GM04503 (cell line): ENCODE measurements at regions not wholly inside any gene's neighbourhood (a gene's known extent, or its start where the extent isn't known, plus 50 kb on each side); places are given as distances from the start of the nearest gene placed in this dataset.
"Not testable (repeated sequence)": the region's sequence is repeated elsewhere in the genome, so short reads cannot be mapped to it uniquely, and the experiment has no call there.

Experiments used
- DNase-seq: peaks from one replicate; pipeline ENCODE4 v3.0.0-alpha.2; 2012; ENCODE audit warnings: low read depth

DNA sequence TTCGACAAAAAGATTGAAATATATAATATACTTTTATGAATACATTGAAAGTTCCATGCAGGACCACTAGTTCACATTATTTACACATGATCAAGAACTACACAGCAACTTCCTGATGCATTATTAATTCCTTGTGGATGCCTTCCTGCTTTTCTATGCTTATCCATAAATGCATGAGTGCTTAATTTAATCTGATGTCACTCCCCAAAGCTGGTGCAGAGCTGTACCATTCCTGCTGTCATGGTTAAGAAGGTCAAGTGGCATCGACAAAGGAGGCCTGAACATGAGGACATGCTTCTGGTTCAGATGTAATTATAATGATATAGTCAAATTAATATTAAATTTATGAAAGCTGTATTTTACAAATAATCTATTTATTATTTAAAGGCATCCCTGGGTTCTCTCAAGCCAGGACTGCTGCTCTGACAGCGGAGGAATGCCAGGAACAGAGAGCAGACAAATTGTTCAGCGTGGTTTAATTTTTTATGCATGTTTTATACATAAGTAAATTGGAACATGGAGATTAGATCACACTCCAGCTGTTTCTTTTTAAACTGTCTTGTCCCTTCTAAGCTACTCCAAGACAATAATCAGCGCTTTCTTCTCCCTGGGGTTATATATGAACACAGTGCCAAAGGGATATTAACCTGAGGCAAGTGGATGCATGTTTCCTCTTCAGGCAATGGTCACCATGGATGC lies 307.3 kb upstream of the CNTNAP5 start:
- DNase-seq: no peak

DNA sequence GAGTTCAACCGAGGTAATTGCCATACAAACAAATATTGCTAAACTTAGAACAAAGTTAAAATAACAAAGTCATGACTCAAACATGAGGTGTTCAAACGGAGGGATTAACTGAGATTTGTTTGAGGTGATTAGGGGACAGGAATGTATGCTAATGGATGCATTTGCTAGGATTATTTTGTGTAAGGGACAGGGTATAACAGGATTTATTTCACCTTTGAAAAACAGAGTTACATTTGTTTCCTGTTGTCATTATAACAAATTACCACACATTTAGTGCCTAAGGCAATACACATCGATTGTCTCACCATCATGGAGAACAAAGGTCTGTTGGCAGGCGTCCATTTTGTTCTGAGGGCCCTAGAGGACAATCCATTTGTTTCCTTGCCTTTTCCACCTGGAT lies 304.3 kb upstream of the CNTNAP5 start:
- DNase-seq: no peak

DNA sequence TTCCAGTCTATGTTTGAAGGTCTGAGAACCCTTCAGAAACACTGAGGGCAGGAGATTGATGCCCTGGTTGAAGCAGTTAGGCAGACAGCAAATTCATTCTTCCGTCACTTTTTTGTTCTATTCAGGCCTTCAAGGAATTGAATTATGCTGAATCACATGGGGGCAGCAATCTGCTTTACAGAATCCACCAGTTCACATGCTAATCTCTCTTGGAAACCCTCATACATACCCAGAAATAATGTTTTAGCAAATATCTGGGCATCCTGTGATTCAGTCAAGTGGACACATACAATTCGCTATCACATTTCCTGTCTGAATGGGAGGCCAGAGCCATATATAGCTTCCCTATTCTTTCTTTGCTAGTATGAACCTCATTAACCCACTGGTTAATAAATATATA lies 301.4 kb upstream of the CNTNAP5 start:
- DNase-seq: no peak

DNA sequence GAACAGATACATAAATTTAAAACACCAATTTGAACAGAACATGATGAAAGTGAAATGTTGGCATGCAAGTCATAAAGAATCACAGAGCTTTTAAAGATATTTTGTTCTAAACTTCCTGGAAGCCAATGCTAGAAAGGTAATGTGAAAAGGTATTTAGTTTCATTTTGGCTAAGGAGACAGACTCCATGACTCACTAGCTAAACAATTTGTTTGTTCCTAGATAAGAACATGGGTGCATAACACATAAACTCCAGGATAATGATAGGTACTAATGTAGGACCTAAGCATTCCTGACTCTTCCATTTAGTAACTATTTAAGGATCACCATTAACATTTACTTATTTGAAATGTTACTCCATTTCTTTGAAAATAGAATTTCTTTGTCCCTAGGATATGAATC lies 292.5 kb upstream of the CNTNAP5 start:
- no peak for DNase-seq

DNA sequence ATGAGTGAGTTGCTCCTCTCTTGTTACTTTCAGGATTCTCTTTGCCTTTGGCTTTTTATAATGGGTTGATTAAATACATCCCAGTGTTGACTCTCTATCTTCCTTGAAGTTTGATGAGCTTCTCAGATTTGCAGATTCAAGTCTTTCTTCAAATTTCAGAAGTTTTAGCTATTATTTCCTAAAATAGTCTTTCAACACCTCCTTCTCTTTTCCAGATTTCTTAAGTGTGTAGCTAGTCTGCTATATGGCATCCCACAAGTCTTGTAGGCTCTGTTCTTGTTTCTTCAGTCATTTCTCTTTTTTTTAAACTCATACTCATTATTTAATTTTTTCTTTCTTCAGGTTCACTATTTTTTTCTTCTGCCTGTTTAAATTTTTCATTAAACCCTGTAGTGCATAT lies 287.7 kb upstream of the CNTNAP5 start:
- DNase-seq: no peak

DNA sequence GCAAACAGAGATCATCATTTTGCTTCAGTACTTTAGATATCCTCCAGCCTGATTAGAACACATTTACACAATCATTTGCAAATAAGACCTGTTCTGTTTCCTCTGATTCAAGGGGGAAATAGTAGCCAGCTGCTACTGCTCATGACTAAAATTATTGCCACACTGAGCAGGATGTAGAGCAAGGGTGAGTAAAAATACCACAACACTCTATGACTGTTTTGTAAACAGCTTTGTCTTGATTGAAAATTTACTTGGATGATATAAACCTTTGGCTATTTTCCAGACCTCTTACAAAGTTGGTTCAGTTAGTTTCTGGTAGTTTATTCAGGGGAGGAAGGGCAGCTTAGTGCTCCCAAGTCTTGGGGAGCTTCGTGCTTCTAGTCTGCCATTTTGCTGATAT lies 286.4 kb upstream of the CNTNAP5 start:
- DNase-seq: no peak

DNA sequence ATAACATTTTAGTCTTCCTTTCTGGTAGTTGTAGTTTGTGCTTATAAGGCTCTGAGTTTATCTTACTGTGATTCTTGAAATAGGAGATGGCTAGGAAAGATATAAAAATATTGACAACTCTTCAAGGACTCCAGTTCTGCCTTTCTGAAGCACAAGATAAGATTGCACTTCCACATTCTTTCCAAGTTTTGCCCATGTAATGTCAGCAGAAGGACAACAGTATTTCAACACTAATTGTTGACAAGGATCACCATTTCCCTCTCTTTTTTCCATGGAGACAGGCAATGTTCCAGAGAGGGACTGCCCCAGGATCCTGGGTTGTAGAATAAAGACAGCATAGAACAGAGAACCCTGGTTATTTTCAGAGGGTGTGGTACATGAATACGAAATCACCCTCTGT lies 279.1 kb upstream of the CNTNAP5 start:
- no peak for DNase-seq

DNA sequence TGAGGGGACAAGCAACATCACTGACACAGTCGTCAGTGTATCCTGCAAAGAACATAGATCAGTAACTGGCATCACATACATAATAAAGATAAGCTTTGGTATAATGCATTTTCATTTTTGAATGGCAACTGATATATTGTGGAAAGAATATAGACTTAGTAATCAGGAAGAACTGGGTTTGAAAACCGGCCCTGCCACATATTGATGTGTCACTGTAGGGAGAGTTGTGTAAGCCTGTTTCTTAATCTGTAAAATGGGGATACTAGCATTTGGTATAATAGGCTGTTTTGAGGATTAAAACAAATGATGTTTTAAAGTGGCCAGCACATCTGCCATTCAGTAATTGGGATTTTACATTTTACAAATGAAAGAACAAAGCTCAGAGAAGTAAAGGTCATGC lies 277.8 kb upstream of the CNTNAP5 start:
- no peak for DNase-seq

DNA sequence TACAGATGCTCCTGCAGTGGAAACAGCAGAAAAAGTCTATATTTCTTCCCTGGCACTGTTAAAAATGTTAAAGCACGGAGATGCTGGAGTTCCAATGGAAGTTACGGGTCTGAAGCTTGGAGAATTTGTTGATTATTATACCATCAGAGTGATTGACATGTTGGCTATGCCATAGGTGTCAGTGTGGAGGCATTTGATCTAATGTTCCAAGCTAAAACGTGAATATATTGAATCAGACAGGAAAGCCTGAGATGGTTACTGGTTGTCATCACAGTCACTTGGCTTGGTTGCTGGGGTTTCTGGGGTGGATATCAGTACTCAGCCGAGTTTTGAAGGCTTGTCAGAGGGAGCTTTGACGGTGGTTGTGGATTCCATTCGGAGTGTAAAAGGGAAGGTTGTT lies 262.9 kb upstream of the CNTNAP5 start:
- no peak for DNase-seq

DNA sequence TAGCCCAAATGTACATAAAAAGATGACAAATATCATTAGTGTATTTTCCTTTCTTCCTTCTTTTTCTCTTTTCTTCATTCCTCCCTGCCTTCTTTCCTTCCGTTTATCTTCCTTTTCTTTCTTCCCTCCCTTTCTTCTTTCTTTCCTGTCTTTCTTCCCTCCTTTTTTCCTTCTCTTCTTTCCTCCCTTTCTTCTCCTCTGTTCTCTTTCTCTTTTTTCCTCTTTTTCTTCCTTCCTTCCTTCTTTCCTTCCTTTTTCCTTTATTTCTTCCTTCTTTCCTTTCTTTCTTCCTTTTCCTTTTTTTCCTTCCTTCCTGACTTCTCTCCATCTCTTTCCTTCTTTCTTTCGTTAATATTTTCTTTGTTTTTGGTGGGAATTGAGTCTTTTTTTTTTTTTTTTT lies 256.9 kb upstream of the CNTNAP5 start:
- no peak for DNase-seq

DNA sequence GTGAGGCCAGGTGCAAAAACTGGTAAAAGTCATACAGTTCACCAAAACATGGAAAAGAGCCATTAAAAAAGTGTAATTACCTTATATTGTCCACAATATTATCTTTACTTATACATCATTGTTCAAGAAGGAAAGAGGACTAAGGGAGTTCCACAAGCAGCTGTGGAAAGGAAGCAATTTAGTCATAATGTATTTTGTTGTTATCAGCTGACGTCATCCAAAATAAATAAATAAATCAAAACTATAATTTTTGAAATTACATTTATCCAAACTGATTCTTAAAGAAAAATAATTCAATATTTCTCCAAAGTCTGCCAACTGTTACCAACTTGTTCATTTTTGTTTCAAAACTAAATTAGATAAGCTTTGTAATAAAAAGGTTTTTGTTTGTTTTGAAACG lies 256.1 kb upstream of the CNTNAP5 start:
- no peak for DNase-seq

DNA sequence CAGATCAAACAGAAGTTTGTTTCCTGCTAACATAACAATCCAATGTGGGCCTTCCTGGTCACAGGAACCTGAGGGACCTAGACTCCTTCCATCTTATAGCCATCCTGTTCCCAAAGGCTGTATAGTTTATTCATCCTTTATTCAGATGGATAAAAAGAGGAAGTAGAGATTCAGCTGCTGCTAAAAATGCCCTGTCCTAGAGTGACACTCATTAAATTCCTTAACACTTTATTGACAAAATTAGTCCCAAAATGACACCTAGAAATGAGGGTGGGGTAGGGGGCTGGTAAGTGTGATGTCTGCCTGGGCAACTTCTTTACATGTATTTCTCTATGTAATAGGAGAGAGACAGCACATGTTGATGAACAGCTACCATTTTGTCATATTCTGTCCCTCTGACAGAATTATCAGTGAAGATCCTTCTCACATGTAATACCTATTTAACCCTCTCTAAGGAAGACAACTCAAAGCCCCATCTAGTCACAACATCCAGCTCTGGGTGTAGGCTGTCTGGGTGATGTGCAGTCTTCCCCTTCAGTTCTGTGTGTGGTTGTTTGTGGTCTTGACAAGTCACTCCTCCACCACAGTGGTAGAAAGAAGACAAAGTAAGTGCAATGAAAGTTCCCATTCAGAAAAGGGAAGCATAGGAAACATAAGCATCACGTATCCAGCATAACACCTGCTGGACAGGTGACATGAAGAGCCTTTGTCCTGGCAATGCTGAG lies 253.9 kb upstream of the CNTNAP5 start:
- no peak for DNase-seq

DNA sequence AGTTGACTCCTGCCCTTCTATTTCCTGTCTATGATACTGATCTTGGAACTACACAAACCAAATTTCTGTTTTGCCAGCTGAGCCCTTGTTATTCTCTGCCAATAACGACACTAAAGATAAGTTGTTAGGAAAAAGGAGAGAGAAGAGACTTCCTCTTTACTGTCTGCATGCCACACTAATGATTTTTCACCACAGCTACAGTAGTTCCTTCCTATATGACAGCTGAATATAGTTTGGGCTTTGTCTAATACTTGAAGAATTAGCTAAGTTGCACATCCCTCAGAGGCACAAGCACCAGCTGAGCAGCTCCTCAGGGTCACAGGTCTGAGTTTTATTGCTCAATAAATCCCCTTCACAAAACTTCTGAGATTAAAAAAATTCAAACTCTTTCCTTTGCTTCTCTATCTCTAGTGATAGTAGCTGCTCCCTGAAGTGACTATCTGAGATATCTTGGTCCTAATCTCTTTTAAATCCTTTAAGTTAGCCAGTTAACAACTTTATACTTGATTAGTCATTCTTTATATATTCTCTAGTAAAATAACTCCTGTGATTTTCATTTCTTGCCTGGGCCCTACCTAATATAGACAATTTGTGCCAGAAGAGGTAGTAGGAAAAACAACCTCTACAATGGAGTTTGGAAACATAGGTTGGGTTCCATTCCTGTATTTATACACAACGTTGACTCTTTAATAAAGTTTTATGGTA lies 253.0 kb upstream of the CNTNAP5 start:
- no peak for DNase-seq

DNA sequence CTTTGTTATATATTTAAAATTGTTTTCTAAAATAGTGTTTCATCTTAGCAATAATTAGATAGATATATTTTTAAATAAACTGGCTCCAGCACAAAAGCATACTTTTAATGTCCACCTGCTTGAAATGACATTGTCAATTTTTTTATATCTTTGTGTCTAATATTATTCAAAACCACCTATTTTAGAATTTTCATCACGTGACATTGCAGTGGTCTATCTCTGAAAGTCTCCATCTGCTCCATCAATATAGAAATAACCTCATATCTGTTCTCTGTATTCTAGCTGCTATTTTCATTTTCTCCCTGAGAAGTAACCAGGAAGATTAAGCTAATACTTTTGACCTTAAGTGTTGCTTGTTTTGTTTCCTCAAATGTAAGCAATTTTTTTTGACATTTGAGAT lies 248.0 kb upstream of the CNTNAP5 start:
- no peak for DNase-seq

DNA sequence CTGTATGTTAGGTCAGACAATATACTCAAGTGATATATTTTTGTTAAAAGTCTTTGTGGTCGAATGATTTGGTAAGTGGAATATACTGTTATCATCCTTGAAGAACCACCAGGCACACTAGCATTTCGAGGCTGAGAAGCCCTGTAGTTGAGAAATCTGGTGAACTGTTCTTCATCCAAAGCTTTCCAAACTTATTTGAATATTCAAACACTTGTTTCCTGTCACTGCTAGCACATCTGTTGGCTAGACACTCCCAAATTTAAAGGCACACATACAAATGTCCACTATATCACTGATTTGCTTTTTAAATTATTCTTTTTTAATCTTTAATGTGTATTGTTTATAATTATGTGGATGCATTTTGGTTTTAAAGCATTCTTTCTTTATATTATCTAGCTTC lies 241.9 kb upstream of the CNTNAP5 start:
- no peak for DNase-seq

DNA sequence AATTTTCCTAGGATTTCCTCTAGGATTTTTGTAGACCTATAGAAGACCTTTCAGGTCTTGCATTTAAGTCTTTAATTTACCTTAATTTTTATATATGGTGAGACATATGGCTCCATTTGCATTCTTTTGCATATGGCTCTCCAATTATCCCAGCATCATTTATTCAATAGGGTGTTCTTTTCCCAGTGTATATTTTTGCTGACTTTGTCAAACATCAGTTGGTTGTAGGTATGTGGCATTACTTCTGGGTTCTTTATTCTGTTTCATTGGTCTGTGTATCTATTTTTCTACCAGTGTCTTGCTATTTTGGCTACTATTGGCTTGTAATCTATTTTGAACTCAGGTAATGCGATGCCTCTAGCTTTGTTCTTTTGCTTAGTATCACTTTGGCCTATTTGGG lies 239.8 kb upstream of the CNTNAP5 start:
- DNase-seq: no peak

DNA sequence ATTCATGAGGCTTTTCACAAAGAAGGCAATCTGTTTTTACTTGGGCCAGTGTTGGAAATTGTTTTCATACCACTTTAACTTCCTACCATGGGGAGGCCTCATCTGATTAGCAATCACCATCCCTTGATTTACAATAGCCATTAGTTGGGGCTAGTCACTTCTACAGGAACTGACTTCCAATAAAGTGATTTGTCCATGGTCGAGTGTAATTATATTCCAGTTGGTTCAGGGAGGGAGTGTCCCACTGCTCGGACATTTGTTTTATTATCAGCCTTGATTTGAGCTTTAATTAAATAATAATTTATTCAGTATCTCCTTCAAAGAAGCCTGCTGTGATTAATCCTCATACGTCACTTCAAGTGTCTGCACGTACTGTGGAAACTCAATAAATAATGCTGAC lies 233.9 kb upstream of the CNTNAP5 start:
- DNase-seq: no peak

DNA sequence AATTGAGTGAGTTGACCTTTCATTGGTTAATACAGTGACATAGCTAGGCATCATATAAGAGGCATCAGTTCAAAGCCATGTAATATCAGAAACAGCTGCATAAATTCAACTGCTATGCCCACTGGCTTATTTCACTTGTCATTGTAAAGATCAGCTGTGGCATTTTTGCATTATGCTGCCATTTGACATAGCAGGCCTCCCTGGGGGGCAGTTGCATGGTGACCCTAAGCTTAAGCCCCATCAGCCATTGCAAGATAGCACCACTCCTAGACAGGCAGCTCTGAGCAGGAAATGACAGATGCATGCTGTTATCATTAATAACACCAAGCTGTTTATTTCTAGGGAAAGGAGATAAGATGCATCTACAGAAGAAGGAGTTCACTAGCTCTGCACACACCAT lies 233.4 kb upstream of the CNTNAP5 start:
- DNase-seq: no peak

DNA sequence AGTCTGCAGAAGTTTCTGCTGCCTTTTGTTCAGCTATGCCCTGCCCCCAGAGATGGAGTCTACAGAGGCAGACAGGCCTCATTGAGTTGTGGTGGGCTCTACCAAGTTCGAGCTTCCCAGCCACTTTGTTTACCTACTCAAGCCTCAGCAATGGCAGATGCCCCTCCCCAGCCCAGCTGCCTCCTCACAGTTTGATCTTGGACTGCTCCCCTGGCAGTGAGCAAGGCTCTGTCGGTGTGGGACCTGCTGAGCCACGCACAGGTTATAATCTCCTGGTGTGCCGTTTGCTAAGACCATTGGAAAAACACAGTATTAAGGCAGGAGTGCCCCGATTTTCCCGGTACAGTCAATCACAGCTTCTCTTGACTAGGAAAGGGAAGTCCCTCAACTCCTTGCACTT lies 221.0 kb upstream of the CNTNAP5 start:
- not testable (repeated sequence) for DNase-seq

DNA sequence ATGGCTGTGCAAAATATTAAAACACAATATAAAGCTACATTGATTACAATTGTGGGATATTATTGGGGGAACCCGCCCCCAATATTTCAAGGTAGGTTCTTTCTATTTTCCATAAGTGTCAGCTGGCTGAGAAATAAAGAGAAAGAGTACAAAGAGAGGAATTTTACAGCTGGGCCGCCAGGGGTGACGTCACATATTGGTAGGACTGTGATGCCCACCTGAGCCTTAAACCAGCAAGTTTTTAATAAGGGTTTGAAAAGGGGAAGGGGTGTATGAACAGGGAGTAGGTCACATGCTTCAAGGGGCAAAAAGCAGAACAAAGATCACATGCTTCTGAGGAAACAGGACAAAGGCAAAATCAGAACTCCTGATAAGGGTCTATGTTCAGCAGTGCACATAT lies 219.3 kb upstream of the CNTNAP5 start:
- DNase-seq: not testable (repeated sequence)

DNA sequence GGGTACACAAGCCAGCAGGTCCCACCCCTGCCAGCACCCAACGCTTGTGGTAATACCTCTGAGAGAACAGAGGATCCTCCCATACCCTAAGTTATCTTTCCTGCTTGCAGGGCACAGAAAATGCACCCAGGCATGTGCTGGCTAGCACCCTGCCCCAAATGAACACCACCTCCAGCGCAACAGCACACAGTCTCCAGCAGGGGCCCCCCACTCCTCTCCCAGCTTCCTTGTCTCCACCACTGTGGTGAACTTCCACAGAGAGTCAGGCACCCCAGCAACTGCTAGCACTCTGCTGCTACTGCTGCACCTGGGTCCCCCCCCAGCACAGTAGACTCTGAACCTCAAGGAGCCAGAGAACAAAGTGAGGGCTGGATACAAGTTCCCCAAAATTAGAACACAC lies 216.8 kb upstream of the CNTNAP5 start:
- no peak for DNase-seq

DNA sequence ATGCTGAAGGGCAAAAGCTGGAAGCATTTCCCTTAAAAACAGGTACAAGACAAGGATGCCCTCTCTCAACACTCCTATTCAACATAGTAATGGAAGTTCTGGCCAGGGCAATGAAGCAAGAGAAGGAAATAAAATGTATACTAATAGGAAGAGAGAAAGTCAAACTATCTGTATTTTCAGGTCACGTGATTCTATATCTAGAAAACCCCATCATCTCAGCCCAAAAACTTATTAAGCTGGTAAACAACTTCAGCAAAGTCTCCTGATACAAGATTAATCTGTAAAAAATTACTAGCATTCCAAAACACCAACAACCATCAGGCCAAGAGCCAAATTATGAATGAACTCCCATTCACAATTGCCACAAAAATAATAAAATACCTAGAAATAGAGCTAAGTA lies 213.2 kb upstream of the CNTNAP5 start:
- no peak for DNase-seq

DNA sequence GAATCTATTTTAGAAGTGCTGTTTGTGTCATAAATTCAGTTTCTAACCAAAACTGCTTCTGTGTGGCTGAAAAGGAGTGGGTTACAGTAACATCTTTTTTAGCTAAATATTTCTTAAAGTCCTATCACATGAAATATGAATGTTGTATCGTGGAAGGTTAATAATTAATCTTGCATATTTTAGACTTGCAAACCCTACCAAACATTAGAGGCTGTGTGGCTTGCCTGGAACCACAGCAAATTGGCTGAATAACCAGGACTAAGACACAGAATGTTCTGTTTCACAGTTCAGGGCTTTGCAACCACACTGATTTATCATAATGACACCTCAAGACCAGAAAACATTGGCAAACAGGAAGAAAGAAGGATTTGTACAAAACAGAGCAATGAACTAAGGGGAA lies 208.9 kb upstream of the CNTNAP5 start:
- no peak for DNase-seq

DNA sequence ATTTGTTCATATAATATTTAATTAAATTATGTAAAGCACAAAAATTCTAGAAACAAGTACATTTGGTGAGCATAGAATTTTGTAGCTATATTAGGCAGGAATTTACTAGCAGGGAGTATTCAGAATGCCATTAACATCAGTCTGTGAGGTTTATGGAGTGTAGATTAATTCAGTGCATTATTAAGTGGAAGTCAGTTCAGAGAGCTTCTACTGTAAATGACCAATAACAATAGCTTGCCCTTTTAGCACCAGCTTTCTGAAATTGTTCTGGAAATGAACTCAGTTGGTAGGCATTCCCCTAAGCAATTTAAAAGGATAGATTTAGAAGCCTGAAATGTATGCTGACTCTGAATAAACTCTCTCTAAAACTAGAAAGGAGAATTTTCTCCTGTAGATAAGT lies 208.2 kb upstream of the CNTNAP5 start:
- no peak for DNase-seq
